ENCODE measurements at regions not wholly inside any gene's neighbourhood (a gene's known extent, or its start where the extent isn't known, plus 50 kb on each side); places are given as distances from the start of the nearest gene placed in this dataset.
A peak's percentile ranks its signal among the peaks of the same experiment; 100 is the strongest.

GRCh38 chr9:22316645-22317044, 130.0 kb upstream of the DMRTA1 start:
- no peak for DNase-seq (ENCODE audit: low read depth in 2 of 2)

GRCh38 chr9:22331533-22331932, 115.1 kb upstream of the DMRTA1 start:
- TF ChIP-seq CTCF (IDR thresholded peaks at IDR 0.05; ENCODE audit: low read depth, low read length), result no peak
- H3K4me3 ChIP-seq (replicated peaks in 1 of 2; ENCODE audit: low read depth in 2 of 2, low read length in 2 of 2), result no peak overlapping the region

More at GRCh38 chr9:22316645-22317044, 130.0 kb upstream of the DMRTA1 start:
- TF ChIP-seq CTCF (IDR thresholded peaks at IDR 0.05; ENCODE audit: low read depth, low read length), result no peak
- H3K4me3 ChIP-seq (replicated peaks in 1 of 2; ENCODE audit: low read depth in 2 of 2, low read length in 2 of 2), result no peak overlapping the region

GRCh38 chr9:22332202-22332601, 114.4 kb upstream of the DMRTA1 start:
- H3K4me3 ChIP-seq (replicated peaks in 1 of 2; ENCODE audit: low read depth in 2 of 2, low read length in 2 of 2), result no peak overlapping the region
- no peak for TF ChIP-seq CTCF (IDR thresholded peaks at IDR 0.05; ENCODE audit: low read depth, low read length)
- no peak for DNase-seq (ENCODE audit: low read depth in 2 of 2)

More at GRCh38 chr9:22331533-22331932, 115.1 kb upstream of the DMRTA1 start:
- no peak for DNase-seq (ENCODE audit: low read depth in 2 of 2)

- no peak for DNase-seq (ENCODE audit: low read depth in 2 of 2)
- H3K4me3 ChIP-seq (replicated peaks in 1 of 2; ENCODE audit: low read depth in 2 of 2, low read length in 2 of 2), result no peak overlapping the region
- TF ChIP-seq CTCF (IDR thresholded peaks at IDR 0.05; ENCODE audit: low read depth, low read length), result no peak
Measured at GRCh38 chr9:22337261-22337660, 109.4 kb upstream of the DMRTA1 start.

GRCh38 chr9:22342491-22343217, 104.0 kb upstream of the DMRTA1 start:
- no peak for TF ChIP-seq CTCF (IDR thresholded peaks at IDR 0.05; ENCODE audit: low read depth, low read length)
- peak; percentile 7 to 74 for DNase-seq (ENCODE audit: low read depth in 2 of 2)
- no peak overlapping the region for H3K4me3 ChIP-seq (replicated peaks in 1 of 2; ENCODE audit: low read depth in 2 of 2, low read length in 2 of 2)

- DNase-seq (ENCODE audit: low read depth in 2 of 2), result no peak
- no peak for TF ChIP-seq CTCF (IDR thresholded peaks at IDR 0.05; ENCODE audit: low read depth, low read length)
- H3K4me3 ChIP-seq (replicated peaks in 1 of 2; ENCODE audit: low read depth in 2 of 2, low read length in 2 of 2), result no peak overlapping the region
Measured at GRCh38 chr9:22343218-22343611, 103.4 kb upstream of the DMRTA1 start.

Data from cardiac fibroblast (primary cell).